Aorta (tissue), 5 donors: ENCODE measurements at regions not wholly inside any gene's neighbourhood (a gene's known extent, or its start where the extent isn't known, plus 50 kb on each side); places are given as distances from the start of the nearest gene placed in this dataset.

Source experiments
- ATAC-seq: fragments of 200-7000 bp; cut with Tn5 transposase; one replicate; pipeline ENCODE4 v1.9.1; 2022; ENCODE audit warnings: moderate library complexity; ENCODE audit not compliant: low FRiP score
- DNase-seq, 2 donors: peaks; one replicate each; pipeline ENCODE4 v3.0.0-alpha.2; 2020
- H3K27ac ChIP-seq, 2 donors: one replicate each; pipeline ENCODE4 v1.5.1; 2013; ENCODE audit warnings: low read length in 2 of 2, mild to moderate bottlenecking in 2 of 2, moderate library complexity in 2 of 2, control low read depth in 1 of 2, inconsistent platforms in 1 of 2, low read depth in 1 of 2
- H3K27me3 ChIP-seq, 2 donors: one replicate each; pipeline ENCODE4 v1.6.1; 2013; ENCODE audit warnings: control low read depth in 1 of 2, low read length in 1 of 2, mild to moderate bottlenecking in 1 of 2, moderate library complexity in 1 of 2; ENCODE audit not compliant: insufficient read depth in 2 of 2, control insufficient read depth in 1 of 2
- H3K36me3 ChIP-seq, 2 donors: one replicate each; pipeline ENCODE4 v1.6.1; 2013; ENCODE audit warnings: control low read depth in 1 of 2, low read length in 1 of 2, mild to moderate bottlenecking in 1 of 2; ENCODE audit not compliant: insufficient read depth in 2 of 2, control insufficient read depth in 1 of 2
- H3K4me1 ChIP-seq, 2 donors: one replicate each; pipeline ENCODE4 v1.6.1; 2013; ENCODE audit warnings: low read length in 2 of 2, control low read depth in 1 of 2, mild to moderate bottlenecking in 1 of 2, moderate library complexity in 1 of 2; ENCODE audit not compliant: insufficient read depth in 2 of 2, control insufficient read depth in 1 of 2
- H3K4me3 ChIP-seq, 2 donors: one replicate each; pipeline ENCODE4 v1.5.1; 2013; ENCODE audit warnings: low read length in 2 of 2, control low read depth in 1 of 2, mild to moderate bottlenecking in 1 of 2
- H3K9me3 ChIP-seq: one replicate; pipeline ENCODE4 v1.6.1; 2013; ENCODE audit warnings: mild to moderate bottlenecking, low read length; ENCODE audit not compliant: control insufficient read depth
- WGBS, 2 donors: extraction: QIAGEN DNeasy Blood & Tissue Kit; methylation state at CpG; one replicate each; pipeline ENCODE4 v1.1.7; 2013; 5-methylcytosine and 5-hydroxymethylcytosine counted together
- intact Hi-C, 2 donors: fragments of 100-400 bp; cut with DNase I; formaldehyde crosslinking; loops; one replicate each; pipeline versions ENCODE4 v1.14.2 to v1.15.0; 2022
- donor health status: healthy with polysubstance abuse.
- donor health status: Bipolar disorder and iron deficiency.
- donor health status: DM: no; HTN: no; CAD: no.
- donor health status: DM: no; HTN: no; CAD: no.
- donor health status: DM: yes; HTN: yes; CAD: no.

DNA sequence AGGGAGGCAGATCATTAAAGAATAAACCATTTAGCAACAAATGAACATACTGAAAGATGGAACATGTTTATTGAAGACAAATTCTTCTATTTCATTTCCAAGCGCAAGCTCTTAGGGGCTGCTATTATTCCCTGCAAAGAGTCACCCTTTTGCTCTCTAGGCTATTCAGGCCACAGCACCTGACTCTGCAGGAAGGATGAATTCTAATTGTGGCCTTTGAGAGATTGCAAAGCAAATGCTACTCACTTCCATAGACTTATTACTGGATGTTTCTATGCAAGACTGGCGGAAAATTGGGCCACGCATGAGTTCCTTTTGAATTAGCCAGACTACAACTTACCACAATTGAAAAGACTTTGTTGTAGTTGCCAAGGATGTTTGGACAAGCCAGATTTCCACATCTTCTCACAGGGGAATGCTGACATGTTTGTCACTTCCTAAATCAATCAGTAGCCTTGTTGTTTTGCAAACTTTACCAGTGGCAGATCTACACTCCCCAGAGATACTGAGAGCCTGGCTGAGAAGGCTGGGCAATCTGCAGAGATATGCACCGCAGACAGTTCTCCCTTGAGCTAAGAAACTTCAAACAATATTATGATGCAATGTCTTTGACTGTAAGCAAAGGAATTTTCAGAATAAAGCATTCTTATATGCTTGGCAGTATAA, 334.3 kb upstream of the SYT1 start:
- DNase-seq (no peak), ATAC-seq (no peak)
- 31 to 40% methylated on average over 4 of the region's 4 CpGs for WGBS, 2 donors

DNA sequence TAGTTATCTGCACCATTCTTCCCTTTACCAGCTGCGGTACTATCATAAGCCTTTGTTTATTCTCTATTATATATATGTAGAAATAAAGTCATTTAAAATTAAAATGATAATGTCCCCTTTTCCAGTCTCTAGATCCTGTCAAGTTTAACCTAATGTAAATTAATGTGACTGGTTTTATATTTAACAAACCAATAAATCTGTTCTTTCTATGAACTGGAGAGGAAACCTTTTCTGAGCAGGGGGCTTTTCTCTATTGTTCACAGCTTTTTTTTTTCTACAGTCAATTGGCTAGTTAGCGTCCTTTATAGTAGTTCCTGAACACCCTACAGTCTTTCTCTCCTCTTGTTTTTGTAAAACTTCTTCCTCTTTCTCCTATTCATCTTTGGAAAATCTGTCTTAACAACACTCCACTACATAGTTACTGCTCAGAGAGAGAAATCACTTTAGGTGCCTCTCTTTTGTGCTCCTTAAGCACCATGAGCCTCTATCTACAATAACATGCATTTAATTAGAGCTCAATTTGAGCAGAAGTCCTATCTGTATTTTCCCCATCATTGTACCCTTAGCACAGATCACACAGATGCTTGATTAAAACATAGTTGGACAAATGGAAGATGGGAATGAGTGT, 332.6 kb upstream of the SYT1 start:
- Histone ChIP-seq H3K9me3 (no peaks in the 10 kb centered on the region), H3K27ac (no peak overlapping the region), H3K4me3 (no peak overlapping the region), H3K4me1 (no peaks in the 10 kb centered on the region), H3K36me3 (no peaks in the 10 kb centered on the region), H3K27me3 (no peaks in the 10 kb centered on the region)
- no peak for DNase-seq
- ATAC-seq: no peak
- 43 to 55% methylated on average over 2 of the region's 2 CpGs for WGBS, 2 donors
- intact Hi-C loops: no loop called here

More for the DNA sequence above, 334.3 kb upstream of the SYT1 start:
- Histone ChIP-seq H3K4me3 (no peak overlapping the region), H3K27me3 (no peaks in the 10 kb centered on the region), H3K9me3 (no peaks in the 10 kb centered on the region), H3K4me1 (no peaks in the 10 kb centered on the region), H3K36me3 (no peaks in the 10 kb centered on the region), H3K27ac (no peak overlapping the region)
- intact Hi-C loops: no loop called here

DNA sequence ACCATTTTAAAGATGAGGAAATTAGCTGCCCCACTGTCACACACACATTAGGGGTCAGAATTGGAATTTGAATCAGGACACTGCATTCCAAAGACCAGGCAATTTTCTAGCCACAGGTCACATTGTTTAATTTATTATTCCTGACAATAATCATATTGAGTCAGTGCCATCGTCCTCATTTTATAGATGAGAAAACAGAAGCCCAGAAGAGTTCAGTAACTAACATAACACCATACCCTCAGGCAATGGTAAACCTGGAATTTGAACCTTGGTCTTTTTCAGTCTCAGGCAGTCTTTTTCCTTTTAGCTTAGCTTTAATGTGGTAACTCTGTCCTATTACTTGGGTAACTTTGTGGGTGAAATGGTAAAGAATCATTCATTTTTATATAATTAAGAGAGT, 330.3 kb upstream of the SYT1 start:
- 27 to 41% methylated on average over 1 of the region's 1 CpG for WGBS, 2 donors
- no peak for ATAC-seq

DNA sequence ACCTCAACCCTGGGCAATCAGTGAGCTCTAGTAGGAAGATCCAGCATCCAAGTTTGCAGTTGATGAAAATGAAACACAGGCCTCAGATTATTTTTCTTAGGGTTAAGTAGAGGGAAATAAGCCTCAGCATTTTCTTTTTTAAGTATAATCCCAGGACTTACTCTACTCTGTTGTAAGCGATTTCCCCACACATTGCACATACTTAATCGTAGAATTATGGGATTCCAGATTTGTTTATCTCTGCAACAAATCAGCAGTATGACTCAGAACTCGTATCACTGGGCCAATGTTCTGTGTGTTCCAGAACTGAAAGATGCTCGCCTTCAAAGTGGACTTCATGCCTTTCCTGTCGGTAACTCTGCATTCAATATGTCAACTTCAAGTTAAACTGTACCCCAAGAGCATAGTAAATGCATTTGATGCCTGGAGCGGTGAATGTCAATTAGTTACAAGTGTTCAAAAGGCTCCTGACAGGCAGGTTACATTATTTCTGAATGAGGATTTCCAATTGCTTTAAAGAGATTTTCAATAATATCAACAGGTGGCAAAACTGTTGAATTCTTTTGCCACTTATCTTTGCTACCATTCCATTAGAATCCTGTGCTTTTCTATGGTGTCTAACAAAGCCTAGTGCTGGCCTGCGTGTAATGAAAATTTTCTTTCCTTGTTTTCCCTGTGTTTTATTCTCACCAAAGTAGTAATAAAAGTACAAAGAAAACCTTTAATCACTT, 323.8 kb upstream of the SYT1 start:
- Histone ChIP-seq H3K4me1 (no peaks in the 10 kb centered on the region), H3K27me3 (no peaks in the 10 kb centered on the region), H3K4me3 (no peak overlapping the region), H3K9me3 (no peaks in the 10 kb centered on the region), H3K27ac (no peak overlapping the region), H3K36me3 (no peaks in the 10 kb centered on the region)
- no peak for ATAC-seq
- DNase-seq: no peak
- intact Hi-C loops: no loop called here
- 77 to 78% methylated on average over 7 of the region's 7 CpGs for WGBS, 2 donors

More for the DNA sequence above, 330.3 kb upstream of the SYT1 start:
- intact Hi-C loops: no loop called here
- Histone ChIP-seq H3K9me3 (no peaks in the 10 kb centered on the region), H3K4me3 (no peak overlapping the region), H3K27ac (no peak overlapping the region), H3K27me3 (no peaks in the 10 kb centered on the region), H3K4me1 (no peaks in the 10 kb centered on the region), H3K36me3 (no peaks in the 10 kb centered on the region)
- no peak for DNase-seq

DNA sequence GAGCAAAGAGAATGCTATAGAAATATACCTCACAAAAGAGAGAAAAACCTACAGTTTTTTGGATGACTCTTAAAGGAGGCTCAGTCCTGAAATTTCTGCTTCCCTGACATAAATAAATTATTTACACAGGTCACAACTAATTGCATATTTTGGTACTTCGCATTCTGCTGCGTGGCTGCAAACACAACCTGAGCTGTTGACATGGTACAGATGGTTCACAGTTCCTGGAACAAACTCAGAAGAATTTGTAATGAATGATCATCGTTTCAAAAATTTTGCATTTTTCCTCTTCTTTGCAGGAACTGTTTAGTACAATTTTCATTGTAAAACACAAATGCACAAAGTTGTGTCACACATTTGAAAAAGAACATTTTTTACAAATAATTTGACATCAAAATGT, 313.7 kb upstream of the SYT1 start:
- no peaks in the 10 kb centered on the region for H3K27me3 ChIP-seq
- no peaks in the 10 kb centered on the region for H3K4me1 ChIP-seq
- no peak for ATAC-seq
- intact Hi-C loops: no loop called here
- H3K9me3 ChIP-seq: no peaks in the 10 kb centered on the region
- H3K27ac ChIP-seq: no peak overlapping the region
- H3K4me3 ChIP-seq: no peak overlapping the region
- H3K36me3 ChIP-seq: no peaks in the 10 kb centered on the region
- DNase-seq: no peak
- WGBS, 2 donors: 82 to 83% methylated on average over 3 of the region's 3 CpGs

DNA sequence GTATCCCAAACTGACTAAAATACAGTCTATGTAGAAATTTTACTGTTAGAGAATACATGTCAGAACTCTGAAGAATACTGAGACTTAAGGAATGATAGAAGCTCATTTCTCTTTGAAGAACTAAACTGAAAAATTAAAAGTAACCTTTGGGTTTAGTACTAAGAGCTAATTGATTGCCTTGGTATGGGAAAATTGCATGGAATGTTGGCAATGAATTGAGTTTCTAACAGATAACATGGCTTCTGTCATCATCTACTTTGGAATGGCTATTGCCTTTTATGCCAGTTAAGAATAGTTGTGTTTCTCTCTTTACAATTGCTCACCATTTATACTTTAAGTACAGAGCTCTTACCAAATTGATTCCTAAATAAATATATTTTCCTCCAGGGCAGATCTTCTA, 308.8 kb upstream of the SYT1 start:
- Histone ChIP-seq H3K9me3 (no peaks in the 10 kb centered on the region), H3K27me3 (no peaks in the 10 kb centered on the region), H3K4me1 (no peaks in the 10 kb centered on the region), H3K4me3 (no peak overlapping the region), H3K27ac (no peak overlapping the region), H3K36me3 (no peaks in the 10 kb centered on the region)
- intact Hi-C loops: no loop called here
- ATAC-seq (no peak), DNase-seq (no peak)

DNA sequence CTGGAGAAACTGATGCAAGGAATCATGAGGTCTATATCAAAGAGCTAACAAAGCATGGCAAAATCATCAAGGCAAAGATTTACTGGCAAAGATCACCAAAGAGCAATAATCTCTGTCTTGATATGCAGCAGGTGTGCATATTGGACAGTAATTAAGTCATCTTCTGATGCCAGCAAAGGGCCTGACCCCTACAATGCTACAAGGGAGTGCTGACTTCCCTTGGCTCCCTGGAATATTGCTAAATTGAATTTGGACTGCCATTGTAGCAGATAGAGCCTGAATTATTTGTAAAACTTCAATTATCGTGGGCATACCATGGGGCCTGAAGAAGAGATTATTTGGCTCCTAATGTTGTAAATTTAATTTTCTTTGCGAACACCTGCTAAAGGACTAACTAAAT, 307.9 kb upstream of the SYT1 start:
- 89 to 91% methylated on average over 2 of the region's 2 CpGs for WGBS, 2 donors
- intact Hi-C loops: no loop called here
- no peak for DNase-seq
- H3K4me3 ChIP-seq: no peak overlapping the region
- no peaks in the 10 kb centered on the region for H3K9me3 ChIP-seq
- H3K27me3 ChIP-seq: no peaks in the 10 kb centered on the region
- H3K4me1 ChIP-seq: no peaks in the 10 kb centered on the region
- no peak for ATAC-seq
- no peaks in the 10 kb centered on the region for H3K36me3 ChIP-seq
- no peak overlapping the region for H3K27ac ChIP-seq

DNA sequence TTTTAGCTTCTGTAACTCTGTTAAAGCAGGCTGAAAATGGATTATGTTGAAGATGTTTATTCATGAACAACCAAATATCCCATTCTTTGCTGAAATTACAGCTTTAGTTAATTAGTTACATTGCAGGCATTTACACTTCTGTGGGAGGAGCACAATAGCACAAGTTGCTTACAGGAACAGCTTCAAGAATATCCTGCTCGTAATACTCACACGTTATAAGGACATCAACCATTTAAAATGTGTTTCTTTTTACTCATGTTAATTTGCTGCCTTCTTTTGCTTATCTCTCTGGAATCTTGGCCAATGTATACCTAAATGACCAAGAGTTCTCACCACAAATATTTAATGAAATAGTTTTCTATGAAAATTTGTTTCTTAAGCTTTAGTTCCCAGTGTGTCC, 305.2 kb upstream of the SYT1 start:
- DNase-seq (no peak), ATAC-seq (no peak)
- Histone ChIP-seq H3K27me3 (no peaks in the 10 kb centered on the region), H3K36me3 (no peaks in the 10 kb centered on the region), H3K9me3 (no peaks in the 10 kb centered on the region), H3K27ac (no peak overlapping the region), H3K4me3 (no peak overlapping the region), H3K4me1 (no peaks in the 10 kb centered on the region)
- 59 to 60% methylated on average over 2 of the region's 2 CpGs for WGBS, 2 donors
- intact Hi-C loops: no loop called here

DNA sequence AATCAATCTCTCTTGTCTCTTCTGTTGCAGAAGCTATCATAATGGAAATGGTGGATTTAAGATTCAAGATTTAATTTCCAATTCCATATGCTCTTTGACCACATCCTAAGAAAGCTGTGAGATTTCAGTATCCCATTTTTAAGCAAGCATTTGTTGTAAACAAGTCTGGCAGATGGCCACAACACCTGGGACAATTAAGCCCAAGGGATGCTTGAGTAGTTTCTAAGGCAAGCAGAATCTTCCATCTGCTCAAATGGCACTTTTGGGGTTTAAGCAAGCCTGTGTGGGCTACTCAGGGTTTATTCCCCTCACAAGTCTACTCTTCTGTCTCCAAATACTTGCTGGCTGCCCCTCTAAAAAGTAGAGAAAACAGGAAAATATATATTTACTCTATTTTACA, 304.7 kb upstream of the SYT1 start:
- Histone ChIP-seq H3K36me3 (no peaks in the 10 kb centered on the region), H3K27me3 (no peaks in the 10 kb centered on the region), H3K9me3 (no peaks in the 10 kb centered on the region), H3K27ac (no peak overlapping the region), H3K4me1 (no peaks in the 10 kb centered on the region), H3K4me3 (no peak overlapping the region)
- ATAC-seq (no peak), DNase-seq (no peak)
- intact Hi-C loops: no loop called here
